Type B pancreatic cell (in vitro differentiated cells): ENCODE measurements at regions not wholly inside any gene's neighbourhood (a gene's known extent, or its start where the extent isn't known, plus 50 kb on each side); places are given as distances from the start of the nearest gene placed in this dataset.

Experiments used
- DNase-seq: peaks from one replicate; pipeline ENCODE4 v3.0.0; 2021; ENCODE audit warnings: mixed read lengths; ENCODE audit not compliant: unreplicated experiment; ENCODE audit errors: extremely low spot score
- H3K27ac Mint-ChIP-seq: 2 replicates; pipeline ENCODE4 v1.8.0; 2021; ENCODE audit warnings: mild to moderate bottlenecking, mixed read lengths
- H3K27me3 Mint-ChIP-seq: 2 replicates; pipeline ENCODE4 v1.8.0; 2021; ENCODE audit warnings: mixed read lengths
- H3K36me3 Mint-ChIP-seq: 2 replicates; pipeline ENCODE4 v1.8.0; 2021; ENCODE audit warnings: mixed read lengths
- H3K4me1 Mint-ChIP-seq: one replicate; pipeline ENCODE4 v1.8.0; 2021; ENCODE audit warnings: mixed read lengths; ENCODE audit not compliant: unreplicated experiment
- H3K4me3 Mint-ChIP-seq: 2 replicates; pipeline ENCODE4 v1.8.0; 2021; ENCODE audit warnings: mild to moderate bottlenecking, mixed read lengths
- H3K9me3 Mint-ChIP-seq: 2 replicates; pipeline ENCODE4 v1.8.0; 2021; ENCODE audit warnings: mixed read lengths
- TF ChIP-seq, protein P1 (sequence below): fragments of 200-600 bp; sonication (generic); conservative IDR thresholded peaks from 2 replicates; pipeline ENCODE4 v1.5.0; 2021; ENCODE audit warnings: antibody characterized with exemption, mild to moderate bottlenecking

DNA sequence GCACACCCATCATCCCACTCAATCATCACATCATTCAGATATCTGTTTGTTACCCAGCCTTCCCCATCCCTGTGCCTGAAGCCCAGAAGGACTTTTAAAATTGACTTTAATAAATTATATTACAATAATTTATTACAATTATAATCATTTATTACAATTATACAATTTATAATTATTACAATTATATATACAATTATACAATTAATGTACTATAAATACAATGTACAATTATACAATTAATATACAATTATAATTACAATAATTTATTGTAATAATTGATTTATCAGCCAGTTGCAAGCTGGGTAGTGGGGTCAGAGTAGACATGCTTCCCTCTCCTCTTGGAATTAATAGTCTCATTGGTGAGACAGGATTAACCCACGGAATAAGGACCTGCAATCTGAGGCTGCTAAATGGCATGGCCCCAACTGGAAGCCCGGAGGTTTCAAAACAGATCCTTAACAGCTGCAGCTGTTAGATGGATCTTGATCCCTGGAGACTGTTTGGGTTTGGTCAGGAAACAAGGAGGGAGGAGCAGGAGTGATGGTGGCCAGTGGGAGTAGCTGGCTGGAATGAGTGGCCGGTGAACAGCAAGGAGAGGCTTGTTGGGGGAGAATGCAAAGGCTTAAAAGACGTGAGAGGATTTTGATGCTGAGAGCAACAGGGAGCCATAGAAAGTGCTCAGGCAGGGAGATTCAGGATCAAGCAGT, 402.8 kb upstream of the PODXL start:
- no peak for DNase-seq
- H3K27me3 Mint-ChIP-seq = peaks cover 36% of the 10 kb centered on the region
- TF ChIP-seq, protein P1, sequence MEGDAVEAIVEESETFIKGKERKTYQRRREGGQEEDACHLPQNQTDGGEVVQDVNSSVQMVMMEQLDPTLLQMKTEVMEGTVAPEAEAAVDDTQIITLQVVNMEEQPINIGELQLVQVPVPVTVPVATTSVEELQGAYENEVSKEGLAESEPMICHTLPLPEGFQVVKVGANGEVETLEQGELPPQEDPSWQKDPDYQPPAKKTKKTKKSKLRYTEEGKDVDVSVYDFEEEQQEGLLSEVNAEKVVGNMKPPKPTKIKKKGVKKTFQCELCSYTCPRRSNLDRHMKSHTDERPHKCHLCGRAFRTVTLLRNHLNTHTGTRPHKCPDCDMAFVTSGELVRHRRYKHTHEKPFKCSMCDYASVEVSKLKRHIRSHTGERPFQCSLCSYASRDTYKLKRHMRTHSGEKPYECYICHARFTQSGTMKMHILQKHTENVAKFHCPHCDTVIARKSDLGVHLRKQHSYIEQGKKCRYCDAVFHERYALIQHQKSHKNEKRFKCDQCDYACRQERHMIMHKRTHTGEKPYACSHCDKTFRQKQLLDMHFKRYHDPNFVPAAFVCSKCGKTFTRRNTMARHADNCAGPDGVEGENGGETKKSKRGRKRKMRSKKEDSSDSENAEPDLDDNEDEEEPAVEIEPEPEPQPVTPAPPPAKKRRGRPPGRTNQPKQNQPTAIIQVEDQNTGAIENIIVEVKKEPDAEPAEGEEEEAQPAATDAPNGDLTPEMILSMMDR = no peak
- no peak overlapping the region for H3K27ac Mint-ChIP-seq
- no peaks in the 10 kb centered on the region for H3K4me1 Mint-ChIP-seq
- H3K9me3 Mint-ChIP-seq = no peaks in the 10 kb centered on the region
- H3K4me3 Mint-ChIP-seq = no peak overlapping the region
- no peaks in the 10 kb centered on the region for H3K36me3 Mint-ChIP-seq

DNA sequence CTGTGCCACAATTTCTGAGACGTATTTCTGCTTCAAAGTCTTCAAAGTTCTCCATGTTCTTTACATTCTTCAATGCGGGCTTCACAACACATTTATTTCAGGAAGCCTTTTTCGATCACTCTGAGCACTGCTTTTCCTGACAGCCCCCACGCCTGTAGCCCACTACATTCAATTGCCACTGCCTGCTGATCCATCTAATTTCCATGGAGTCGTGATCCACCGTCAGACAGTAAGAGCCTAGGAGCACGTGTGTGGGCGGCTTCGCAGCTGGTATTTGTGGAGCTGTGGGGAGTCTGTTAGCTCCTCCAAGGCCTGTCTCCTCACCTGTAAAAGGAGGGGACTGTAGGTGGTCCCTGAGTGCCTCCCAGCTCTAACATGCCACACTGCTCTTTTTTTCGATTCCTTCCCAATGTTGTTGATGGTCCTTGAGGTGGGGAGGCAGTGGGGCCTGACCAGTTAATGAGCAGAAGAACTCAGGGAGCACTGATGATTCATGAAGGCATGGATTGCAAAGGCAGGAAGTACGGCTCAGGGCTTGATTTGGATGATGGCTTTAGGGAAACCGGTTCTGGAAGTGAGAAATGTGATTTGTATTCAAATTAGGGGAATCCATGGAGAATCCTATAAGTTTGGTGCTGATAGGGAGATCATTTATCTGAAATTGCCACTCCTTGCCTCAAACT, 401.1 kb upstream of the PODXL start:
- Mint-ChIP-seq H3K27ac (no peak overlapping the region), H3K4me3 (no peak overlapping the region), H3K9me3 (no peaks in the 10 kb centered on the region), H3K27me3 (peaks cover 36% of the 10 kb centered on the region), H3K36me3 (no peaks in the 10 kb centered on the region), H3K4me1 (no peaks in the 10 kb centered on the region)
- no peak for DNase-seq
- TF ChIP-seq, protein P1 = no peak

DNA sequence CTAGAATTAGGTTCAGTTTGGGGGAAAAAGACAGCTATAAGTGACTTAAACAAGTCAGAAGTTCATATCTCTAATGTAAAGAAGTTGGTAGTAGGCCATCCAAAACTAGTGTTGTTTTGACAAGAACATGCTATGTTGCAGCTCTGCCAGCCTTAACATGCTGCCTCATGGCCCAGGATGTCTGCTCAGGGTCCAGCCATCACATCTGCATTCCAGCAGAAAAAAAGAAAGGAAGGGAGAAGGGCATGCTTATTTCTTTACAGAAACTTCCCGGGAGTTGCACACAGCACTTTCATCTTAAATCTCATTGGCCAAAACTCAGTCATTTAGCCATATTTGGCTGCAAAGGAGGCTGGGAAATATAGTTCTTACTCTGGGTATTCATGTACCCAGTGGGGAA, 400.4 kb upstream of the PODXL start:
- Mint-ChIP-seq H3K27me3 (peaks cover 30% of the 10 kb centered on the region), H3K9me3 (no peaks in the 10 kb centered on the region)

DNA sequence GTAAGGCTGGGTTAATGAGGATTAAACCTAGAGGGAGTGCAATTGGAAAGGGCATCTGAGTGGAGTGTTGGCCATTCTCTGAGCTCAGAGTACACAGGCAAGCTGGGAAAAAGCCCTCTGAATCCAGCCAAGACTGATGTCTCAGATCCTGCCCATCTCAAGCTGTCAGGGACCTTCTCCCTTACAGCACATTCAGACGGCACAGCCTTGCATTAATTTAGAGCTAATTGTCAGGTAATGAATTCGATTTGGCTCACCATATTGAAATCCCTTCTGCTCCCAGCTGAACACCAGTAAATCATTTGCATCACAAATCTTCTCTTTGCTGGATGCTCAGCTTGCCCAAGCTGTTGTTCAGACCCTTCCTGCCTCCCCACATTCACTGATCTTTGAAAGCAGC, 399.3 kb upstream of the PODXL start:
- no peaks in the 10 kb centered on the region for H3K36me3 Mint-ChIP-seq
- H3K9me3 Mint-ChIP-seq = no peaks in the 10 kb centered on the region
- H3K27me3 Mint-ChIP-seq = peaks cover 25% of the 10 kb centered on the region
- TF ChIP-seq, protein P1 = no peak
- DNase-seq = no peak
- H3K4me1 Mint-ChIP-seq = no peaks in the 10 kb centered on the region
- no peak overlapping the region for H3K27ac Mint-ChIP-seq
- no peak overlapping the region for H3K4me3 Mint-ChIP-seq

More for the DNA sequence above, 400.4 kb upstream of the PODXL start:
- no peak for DNase-seq
- TF ChIP-seq, protein P1 = no peak
- H3K27ac Mint-ChIP-seq = no peak overlapping the region
- H3K36me3 Mint-ChIP-seq = no peaks in the 10 kb centered on the region
- no peak overlapping the region for H3K4me3 Mint-ChIP-seq
- H3K4me1 Mint-ChIP-seq = no peaks in the 10 kb centered on the region

DNA sequence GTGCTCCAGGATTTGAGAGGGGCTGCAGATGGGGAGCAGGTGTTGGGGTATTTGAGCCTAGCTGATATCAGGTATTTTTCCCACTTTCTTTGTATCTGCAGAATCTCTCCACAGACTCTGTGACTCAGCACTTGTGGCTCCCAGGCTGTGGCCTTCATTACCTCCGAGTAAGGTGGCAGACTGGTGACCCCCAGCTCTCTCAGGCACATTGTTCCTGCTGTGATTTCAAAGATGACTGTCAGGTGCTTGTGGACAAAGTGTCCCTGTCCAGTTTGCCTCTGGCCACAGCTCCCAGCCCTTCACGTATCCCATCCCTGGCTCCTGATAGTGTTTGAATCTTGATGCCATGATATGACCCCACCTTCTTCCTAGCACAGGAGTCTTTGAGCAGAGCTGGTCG, 396.8 kb upstream of the PODXL start:
- Mint-ChIP-seq H3K36me3 (no peaks in the 10 kb centered on the region), H3K27ac (no peak overlapping the region), H3K27me3 (peaks cover 30% of the 10 kb centered on the region), H3K4me3 (no peak overlapping the region), H3K4me1 (peaks cover 4% of the 10 kb centered on the region), H3K9me3 (no peaks in the 10 kb centered on the region)
- no peak for DNase-seq
- TF ChIP-seq, protein P1 = no peak
